ENCODE measurements at regions not wholly inside any gene's neighbourhood (a gene's known extent, or its start where the extent isn't known, plus 50 kb on each side); places are given as distances from the start of the nearest gene placed in this dataset.

DNA sequence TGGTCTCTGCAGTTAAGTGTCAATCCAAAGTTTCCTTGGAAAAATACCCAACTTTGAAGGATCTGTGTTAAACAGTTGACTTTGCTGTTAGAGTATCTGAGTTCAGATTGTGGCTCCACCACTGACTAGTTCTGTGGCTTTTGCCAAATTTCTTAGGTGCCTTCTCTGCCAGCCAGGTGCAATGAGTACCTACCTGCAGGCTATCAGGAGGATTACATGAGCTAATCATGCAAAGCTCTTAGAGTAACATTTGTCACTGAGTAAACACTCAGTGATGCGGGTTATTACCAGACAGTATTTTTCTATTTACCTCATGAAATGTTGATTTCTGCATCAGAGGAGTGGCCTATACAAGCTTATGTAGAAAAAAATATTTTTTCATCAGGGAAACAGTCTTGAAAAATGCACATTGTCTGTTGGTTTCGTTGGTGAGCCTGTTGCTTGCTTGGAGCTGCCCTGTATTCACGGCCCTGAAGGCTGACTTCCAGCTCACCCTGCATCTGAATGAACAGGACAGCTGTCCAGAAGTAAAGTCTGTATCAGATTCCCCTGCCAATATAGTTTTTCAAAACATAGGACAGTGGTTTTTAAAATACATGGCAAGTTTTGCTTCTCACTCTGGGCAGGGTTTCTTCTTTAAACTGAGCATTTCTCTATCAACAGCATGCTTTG is 235.1 kb downstream of the CDCA7 start:
- no peak for DNase-seq (ENCODE audit: low spot score)

GRCh38 chr2:173590276-173590861 is 235.7 kb downstream of the CDCA7 start:
- DNase-seq (ENCODE audit: low spot score), result no peak

DNA sequence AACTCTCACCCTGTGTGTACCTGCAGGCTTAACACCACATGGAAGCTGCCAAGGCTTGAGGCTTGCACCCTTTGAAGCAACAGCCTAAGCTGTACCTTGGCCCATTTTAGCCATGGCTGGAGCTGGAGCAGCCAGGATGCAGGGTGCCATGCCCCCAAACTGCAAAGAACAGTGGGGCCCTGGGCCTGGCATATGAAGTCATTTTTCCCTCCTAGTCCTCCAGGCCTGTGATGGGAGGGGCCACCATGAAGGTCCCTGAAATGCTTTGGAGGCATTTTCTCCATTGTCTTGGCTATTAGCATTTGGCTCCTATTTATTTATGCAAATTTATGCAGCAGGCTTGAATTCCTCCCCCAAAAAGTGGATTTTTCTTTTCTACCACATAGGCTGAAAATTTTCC is 238.4 kb downstream of the CDCA7 start:
- no peak for DNase-seq (ENCODE audit: low spot score)

DNA sequence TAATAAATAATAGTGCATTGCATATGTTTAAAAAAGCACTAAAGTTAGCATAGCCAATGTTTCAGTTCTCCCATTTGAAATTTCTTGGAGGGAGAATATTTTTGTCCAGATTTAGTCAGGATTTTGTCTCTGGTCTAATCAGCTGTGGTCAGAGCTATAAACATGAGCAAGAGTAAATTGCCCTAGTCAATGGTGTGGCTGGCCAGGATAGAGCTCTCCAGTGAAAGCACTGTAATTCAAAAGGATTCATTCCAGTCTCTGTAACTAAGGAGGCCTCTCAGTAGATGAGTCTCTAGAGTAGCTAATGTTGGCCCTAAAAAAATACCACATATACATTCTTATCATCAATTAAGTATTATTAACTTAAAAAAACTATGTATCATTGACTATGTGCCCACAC is 241.6 kb downstream of the CDCA7 start:
- DNase-seq (ENCODE audit: low spot score), result no peak

DNA sequence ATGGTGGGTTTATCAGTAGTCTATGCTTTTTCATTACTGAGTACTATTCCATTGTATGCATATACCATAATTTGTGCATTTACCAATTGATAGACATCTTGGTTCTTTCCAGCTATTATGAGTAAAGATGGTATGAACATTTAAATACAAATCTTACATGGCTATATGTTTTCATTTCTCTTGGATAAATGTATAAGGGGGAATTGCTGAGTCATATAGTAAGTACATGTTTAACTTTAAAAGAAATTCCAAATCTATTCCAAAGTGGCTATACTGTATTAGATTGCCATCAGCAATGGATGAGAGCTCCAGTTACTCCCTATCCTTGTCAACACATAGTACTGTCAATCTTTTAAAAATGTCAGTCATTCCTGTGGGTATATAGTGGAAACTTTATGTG is 243.9 kb downstream of the CDCA7 start:
- DNase-seq (ENCODE audit: low spot score), result no peak

- no peak for DNase-seq (ENCODE audit: low spot score)
Observed at GRCh38 chr2:173599821-173600359, 245.2 kb downstream of the CDCA7 start.

- DNase-seq (ENCODE audit: low spot score), result no peak
Observed at GRCh38 chr2:173602153-173602795, 247.6 kb downstream of the CDCA7 start.

DNA sequence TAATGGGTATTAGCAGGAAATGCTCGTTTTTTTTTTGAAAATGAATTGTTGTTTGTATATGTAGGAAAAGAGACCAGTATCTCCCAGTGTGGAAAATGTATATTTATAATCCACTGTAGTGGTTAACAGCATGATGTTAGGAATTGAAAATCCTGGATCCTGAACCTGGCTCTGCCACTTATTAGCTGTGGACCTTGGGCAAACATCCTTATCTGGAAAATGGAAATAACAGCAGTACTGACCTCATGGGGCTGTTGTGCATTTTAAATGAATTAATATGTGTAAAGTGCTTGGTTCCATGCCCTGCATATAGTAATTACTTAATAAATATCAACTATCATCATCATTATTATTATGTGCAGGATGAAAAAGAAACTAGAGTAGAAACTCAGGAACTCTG is 251.3 kb downstream of the CDCA7 start:
- no peak for DNase-seq (ENCODE audit: low spot score)

GRCh38 chr2:173606619-173607248 is 252.1 kb downstream of the CDCA7 start:
- no peak for DNase-seq (ENCODE audit: low spot score)

DNA sequence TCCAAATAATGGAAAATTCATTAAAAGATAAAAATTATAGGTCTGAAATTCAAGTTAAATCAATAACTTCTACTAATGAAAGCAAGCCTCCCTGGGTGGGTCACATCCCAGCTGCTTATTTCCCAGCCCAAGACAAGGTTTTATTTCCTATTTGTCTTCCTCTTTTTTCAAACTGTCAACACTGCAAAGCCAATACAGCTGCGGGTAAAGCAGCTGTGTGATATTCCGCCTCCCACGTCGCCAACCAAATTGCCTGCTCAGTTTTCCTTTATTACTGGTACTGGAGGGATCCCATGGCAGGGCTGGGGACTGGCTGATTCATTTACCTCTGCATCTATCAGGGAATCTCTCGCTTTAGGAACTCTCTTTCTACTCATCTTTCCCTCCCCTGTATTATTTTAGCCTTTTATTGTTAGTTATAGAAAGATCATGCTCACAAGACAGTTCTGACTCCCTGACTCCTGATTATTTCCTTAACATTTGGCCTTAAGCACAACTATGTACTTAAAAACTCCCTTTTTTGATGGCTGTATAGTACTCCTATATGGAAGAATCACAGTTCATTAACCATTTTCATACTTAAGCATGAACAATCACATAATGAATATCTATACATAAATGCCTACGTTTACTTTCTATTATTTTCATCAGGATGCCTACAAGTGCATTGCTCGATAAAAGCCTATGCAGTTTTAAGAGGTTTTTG is 253.1 kb downstream of the CDCA7 start:
- no peak for DNase-seq (ENCODE audit: low spot score)

GRCh38 chr2:173611121-173611520 is 256.4 kb downstream of the CDCA7 start:
- DNase-seq (ENCODE audit: low spot score), result no peak

- DNase-seq (ENCODE audit: low spot score), result no peak
Observed at GRCh38 chr2:173612354-173612753, 257.7 kb downstream of the CDCA7 start.

DNA sequence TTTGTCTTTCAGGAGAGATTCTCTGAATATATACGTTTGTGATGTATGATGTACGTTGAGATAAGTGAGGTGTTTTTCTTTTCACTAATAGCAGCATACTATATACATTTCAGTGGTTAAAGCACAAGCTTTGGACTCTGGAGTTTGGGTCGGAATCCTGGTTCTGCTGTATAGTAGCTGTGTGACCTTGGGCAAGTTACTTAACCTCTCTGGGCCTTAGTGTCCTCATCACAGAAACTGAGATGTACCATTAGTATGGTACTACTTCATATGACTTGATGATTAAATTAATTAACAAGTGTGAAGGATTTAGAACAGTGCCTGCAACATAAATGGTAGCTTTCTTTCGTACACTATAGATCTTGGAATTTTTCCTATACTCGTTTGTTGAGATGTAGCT is 258.7 kb downstream of the CDCA7 start:
- no peak for DNase-seq (ENCODE audit: low spot score)

- DNase-seq (ENCODE audit: low spot score), result no peak
Observed at GRCh38 chr2:173614265-173614930, 259.7 kb downstream of the CDCA7 start.

DNA sequence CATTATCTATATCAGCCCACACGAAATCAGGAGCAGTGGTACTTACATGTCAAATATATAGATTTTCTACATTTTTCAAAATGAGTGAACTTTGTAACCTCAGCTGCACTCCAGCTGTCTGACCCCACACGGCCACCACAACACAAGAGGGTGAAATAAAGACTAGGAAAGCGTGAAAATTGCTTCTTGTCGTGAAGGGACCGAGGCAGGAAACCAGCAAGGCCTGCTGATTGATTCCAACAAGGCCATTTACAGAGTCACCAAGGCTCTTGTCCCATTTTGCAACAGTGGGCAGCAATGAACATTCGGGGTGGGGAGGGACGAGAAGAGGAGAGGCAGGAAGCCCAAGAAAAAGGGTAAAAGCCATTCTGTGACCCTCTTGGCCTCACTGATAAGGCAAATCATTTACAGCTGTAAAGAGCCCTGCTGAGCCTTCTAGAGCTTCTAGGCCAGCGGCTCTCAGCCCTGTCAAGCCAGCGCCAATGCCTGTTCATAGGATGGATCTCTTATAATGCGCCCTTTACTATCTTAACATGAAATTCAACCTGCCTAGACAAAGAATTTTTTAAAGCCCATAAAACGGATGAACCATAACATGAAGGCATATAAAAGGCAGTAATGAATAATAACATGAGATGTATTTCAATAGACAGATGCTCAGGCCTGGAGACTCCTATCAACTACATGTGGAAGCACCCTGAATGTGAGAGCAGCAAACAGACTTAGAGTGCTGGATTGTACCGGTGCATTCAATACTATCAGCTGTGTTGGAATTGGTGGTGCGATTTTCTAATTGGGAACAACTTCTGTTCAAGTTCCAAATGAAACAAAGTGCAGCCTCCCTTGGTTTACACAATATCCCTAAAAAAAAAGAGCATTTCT is 269.0 kb downstream of the CDCA7 start:
- DNase-seq (ENCODE audit: low spot score), result no peak

GRCh38 chr2:173625315-173625714 is 270.6 kb downstream of the CDCA7 start:
- DNase-seq (ENCODE audit: low spot score), result no peak

DNA sequence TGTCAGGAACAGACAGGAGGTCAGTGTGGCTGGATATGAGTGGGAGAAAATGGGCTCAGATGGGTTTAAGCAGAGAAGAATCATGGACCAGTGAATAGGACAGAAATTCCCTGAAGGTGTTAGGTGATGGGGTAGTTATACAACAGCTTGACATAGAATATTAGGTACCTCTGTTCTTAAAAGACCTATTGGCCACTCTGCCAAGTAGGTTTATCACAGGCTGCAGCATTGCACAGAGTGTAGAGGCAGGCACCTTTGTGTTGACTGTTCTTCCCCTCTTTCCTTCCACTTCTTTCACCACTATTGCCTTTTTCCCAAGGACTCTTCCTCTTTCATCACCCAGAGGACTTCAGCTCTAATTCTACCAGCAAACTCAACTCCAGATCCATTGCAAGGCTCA is 274.4 kb downstream of the CDCA7 start:
- DNase-seq (ENCODE audit: low spot score), result no peak

- no peak for DNase-seq (ENCODE audit: low spot score)
Observed at GRCh38 chr2:173630425-173631126, 275.9 kb downstream of the CDCA7 start.

- no peak for DNase-seq (ENCODE audit: low spot score)
Observed at GRCh38 chr2:173631127-173631460, 276.4 kb downstream of the CDCA7 start.

- DNase-seq (ENCODE audit: low spot score), result no peak
Observed at GRCh38 chr2:173644146-173644545, 289.5 kb downstream of the CDCA7 start.
